ENCODE measurements at regions not wholly inside any gene's neighbourhood (a gene's known extent, or its start where the extent isn't known, plus 50 kb on each side); places are given as distances from the start of the nearest gene placed in this dataset.
"Not testable (repeated sequence)": the region's sequence is repeated elsewhere in the genome, so short reads cannot be mapped to it uniquely, and the experiment has no call there.

DNA sequence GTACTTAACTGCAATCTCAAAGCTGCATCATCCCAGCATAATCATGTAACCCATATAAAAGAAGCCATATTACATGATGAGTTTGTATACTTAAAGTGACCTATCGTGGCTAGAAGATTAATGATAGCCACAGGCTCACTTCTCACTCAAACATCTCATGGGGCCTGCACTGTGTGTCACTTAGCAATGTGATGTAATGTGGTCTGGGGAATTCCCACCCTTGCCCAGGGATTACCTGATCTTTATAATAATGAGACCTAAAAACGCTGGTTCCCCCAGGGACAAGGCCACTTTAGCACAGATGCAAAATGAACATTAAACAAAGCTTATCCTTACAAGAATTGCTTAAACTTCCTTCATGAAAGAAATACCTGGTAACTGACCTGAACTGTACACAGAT, 427.1 kb upstream of the CNTNAP5 start:
- no peak for DNase-seq

DNA sequence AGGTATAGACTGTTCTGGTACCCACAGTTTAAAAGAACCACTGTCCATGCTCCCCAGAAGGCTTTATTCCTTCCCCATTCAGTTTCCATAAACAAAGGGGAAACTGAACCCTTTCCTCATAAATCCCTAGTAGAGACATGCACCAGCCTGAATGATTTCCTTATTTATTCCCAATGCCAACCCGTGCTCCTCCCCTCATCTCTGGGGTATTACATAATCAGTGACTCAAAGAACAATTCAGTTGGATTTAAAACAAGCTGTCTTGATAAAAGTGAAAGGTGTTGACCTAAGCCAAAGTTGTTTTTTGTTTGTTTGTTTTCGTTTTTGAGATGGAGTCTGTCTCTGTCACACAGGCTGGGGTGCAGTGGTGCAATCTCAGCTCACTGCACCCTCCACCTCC, 418.5 kb upstream of the CNTNAP5 start:
- DNase-seq: no peak

DNA sequence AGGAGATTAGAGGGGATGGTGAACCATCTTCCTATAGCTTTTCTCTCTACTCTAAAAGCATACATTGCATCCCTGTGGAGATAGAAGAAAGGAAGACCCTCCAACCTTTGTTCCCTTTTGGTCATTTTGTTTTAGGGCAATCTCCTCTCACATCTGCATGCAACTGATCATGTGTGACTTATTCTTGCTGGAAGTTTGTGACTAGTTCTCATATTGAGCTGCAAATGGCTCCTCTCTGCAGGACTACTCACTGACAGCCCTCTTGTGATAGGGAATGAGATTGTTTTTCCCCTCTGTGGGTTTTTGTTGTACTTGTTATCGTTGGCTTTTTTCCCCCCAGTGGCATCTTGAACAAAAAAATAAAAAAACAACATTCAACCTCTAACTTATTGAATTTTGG, 416.0 kb upstream of the CNTNAP5 start:
- no peak for DNase-seq

DNA sequence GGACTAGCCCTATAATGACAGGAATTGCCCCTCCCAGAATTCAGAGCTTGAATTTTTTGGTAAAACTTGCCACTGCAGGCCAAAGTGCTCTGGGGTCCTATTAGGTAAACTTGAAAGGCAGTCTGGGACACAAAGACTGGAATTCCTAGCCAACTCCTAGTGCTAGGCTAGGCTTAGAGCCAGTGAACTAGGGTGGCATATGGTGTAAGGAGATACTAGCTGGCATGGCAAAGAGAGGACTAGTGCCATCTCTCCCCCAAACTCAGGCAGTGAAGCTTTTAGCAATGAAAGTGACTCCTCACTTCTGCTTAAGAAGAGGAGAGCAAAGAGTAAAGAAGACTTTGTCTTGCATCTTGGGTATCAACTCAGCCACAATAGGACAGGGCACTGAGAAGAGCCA, 410.5 kb upstream of the CNTNAP5 start:
- no peak for DNase-seq

DNA sequence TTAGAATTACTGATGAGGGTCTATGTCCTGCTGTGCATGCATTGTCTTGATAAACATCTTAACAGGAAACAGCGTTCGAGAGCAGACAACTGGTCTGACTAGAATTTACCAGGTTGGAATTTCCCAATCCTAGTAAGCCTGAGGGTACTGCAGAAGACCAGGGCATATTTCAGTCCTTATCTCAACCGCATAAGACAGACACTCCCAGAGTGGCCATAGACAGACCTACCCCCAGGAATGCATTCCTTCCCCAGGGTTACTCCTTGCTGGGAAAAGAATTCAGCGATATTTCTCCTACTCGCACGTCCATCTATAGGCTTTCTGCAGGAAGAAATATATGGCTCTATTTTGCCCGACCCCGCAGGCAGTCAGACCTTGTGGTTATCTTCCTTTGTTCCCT, 406.4 kb upstream of the CNTNAP5 start:
- DNase-seq: not testable (repeated sequence)

DNA sequence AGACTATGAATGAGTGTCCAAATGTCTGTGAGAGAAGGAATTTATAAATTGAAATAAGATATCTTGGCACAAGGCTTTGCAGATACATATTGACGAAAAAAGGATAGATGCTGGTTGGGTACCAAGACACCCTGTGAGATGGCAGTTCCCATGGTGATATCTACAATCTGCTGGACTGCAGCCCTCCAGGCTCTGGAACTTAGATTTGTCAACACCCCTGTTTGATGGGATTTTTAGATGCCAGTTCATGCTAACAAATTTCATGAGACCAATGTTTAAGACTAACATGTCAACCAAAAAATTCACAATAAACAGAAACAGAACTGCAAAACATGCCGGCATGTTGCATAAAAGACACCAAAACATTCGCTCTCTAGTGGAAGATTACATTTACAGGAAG, 400.3 kb upstream of the CNTNAP5 start:
- no peak for DNase-seq

DNA sequence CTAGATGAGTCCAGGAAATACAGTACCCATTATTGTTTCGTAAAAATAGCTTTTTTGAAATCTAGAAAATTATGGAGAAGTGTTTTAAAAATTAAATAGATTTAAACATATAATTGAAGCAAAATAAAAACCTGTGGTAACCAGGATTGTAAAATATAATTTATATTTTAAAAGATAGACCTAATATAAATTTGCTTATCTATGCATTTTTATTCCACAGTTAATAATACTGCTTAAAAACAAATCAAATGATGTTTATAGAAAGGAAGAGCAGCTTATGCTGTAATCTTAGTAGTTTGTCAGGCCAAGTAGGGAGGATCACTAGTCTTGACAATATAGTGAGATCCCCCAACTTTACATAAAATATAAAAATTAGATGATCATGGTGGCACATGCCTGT, 388.9 kb upstream of the CNTNAP5 start:
- no peak for DNase-seq

DNA sequence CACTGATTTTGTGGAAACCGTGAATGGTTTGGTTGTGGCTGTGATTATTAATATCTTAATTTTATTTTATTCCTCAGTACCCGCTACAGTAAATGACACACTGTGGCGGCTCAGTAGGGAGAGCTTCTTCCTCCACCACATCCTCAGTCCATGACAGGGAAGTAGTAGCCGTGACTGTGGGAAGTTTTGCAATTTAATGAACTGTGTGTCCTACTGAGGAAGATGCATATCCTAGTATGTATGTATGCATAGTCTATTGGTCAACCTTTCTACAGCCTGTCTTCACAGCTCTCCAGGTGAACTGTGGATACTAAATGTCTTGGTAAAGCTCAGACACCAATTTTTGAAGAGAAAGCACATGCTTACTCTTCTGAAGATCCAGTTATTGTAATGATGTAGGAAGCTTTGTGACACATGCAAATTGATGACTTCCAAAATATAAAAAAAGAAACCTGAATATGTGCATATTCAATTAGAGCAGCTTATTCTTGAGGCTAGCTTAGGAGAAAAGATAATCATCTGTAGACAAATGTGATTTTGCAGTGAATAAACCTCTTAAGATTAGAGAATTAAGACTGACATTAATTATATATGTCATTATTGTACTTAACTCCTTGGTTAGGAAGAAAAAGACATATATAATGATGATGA, 384.3 kb upstream of the CNTNAP5 start:
- DNase-seq: no peak

DNA sequence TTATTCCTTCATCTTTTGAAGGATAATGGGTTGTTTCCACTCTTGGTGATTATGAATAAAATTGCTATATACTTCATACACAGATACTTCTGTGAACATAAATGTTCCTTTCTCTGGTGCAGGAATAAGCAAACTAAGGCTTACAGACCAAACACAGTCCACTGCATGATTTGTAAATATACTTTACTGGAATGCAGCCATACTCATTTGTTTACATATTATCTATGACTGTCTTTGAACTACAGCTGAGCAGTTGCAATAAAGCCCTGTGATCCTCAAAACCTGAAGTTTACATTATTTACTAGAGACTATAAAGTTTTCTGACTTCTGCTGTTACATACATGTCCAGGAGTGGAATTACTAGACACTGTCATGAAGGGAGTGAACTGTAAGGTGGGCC, 381.0 kb upstream of the CNTNAP5 start:
- DNase-seq: no peak

DNA sequence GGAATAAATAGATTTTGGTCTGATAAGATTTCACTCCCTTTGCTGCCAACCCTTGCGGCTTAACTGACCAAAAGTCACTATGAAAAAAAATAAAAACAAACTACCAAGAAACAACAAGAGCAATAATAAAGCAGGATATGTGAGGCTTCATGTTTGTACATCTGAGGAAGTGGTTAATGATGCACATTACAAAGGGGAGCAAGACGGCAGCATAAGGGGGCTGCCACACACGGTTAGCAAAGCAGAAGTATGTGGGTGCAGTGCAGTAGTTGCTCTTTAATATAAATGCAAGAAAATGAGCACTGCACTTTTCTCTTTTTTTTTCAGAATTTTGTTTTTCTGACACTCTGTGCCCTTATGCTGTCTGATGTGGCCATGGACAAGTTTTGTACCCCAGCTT, 377.1 kb upstream of the CNTNAP5 start:
- no peak for DNase-seq

DNA sequence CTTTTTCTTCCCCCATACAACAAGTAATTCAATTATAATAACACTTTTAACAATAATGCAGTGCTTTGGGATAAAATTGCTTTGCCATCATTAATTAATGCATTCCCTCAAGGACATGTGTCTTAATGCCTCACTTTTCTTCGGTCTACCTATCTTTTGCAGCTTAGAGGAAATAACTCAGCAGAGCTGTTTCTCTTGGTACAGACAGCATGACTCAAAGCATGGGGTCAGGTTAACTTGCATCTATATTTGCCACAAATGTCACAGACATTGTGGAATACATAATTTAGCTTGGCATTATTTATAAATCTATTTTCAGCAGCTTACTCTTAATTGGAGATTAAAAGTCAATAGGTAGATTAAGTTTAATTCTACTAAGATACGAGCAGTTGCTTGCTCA, 376.1 kb upstream of the CNTNAP5 start:
- no peak for DNase-seq

DNA sequence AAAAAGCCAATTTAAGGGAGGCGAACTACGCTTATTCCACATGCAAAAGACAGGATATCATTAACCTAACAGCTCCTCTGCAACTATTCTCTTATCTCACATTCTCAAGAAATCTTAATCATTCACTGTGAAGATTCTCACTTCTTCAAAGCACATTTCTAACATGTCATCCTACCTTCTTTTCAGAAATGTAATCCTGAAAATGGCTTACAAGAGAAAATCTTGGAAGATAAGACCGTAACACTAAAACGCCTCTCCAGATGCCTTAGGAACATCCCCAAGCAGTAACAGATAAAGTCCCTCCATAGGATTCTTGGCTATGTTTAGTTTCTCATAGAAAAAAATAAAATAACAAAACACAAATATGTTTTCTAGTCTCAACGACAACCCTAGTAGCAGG, 373.9 kb upstream of the CNTNAP5 start:
- DNase-seq: no peak

DNA sequence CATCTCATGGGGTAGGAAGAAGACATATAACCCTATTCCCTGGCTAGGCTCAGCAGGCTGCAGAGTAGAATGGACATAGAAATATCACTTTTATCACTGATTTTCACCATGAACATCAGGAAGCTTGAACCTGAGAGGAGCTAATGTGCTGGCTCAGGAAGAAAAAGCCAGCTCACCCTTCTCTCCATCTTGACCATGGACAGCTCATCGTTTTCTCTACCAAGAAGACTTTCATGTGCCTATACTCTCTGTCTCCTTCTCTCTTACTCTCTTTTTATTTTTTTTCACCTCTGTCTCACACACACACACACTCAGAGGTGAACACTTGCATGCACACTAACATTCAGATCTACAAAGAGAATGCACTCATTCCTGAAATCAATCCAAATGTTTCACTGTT, 372.8 kb upstream of the CNTNAP5 start:
- no peak for DNase-seq

DNA sequence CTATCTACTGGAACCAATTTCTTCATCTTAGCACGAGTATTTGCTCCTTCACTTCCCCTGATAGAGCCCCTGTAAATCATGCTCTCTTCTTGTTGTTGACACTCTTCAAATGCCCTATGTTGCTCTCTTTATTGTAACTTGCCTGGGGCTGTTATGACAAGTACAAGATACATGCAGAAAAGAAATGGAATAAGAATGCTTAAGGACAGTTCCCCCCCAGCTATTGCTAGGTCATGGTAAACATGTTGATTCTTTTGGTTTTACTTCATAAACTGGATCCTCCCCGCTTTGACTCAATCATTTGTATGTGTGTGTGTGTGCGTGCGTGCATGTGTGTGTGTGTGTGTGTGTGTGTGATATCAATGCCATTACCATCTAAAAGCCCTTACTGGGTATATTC, 368.5 kb upstream of the CNTNAP5 start:
- DNase-seq: no peak

DNA sequence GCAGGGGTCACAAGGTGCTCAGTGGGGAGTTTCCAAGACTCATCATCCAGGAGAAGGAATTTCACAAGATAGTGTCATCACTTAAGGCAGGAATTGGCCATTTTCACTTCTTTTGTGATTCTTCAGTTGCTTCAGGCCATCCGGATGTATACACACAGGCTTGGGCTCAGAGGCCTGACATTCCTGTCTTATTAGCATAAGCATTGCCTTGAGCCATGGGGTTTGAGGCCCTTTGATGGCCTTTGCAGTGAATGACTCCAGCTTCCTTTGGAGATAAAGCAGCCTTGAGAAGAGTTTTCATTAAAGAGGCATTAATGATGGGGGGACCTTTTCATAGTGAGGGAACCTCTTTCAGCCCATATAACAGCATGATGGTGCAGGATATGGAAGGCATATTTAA, 366.0 kb upstream of the CNTNAP5 start:
- DNase-seq: no peak

DNA sequence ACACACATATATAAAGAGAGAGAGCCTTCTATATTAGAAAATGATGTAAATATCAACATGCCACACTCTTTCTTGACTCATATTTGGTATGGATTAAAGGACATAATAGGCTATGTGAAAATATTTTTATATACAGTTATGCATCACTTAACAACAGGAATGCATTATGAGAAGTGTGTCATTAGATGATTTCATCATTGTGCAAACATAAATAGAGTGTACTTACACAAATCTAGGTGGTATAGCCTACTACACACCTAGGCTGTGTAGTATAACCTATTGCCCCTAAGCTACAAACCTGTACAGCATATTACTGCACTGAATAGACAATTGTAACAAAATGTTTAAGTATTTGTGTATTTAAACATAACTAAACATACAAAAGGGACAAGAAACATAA, 354.8 kb upstream of the CNTNAP5 start:
- DNase-seq: no peak

DNA sequence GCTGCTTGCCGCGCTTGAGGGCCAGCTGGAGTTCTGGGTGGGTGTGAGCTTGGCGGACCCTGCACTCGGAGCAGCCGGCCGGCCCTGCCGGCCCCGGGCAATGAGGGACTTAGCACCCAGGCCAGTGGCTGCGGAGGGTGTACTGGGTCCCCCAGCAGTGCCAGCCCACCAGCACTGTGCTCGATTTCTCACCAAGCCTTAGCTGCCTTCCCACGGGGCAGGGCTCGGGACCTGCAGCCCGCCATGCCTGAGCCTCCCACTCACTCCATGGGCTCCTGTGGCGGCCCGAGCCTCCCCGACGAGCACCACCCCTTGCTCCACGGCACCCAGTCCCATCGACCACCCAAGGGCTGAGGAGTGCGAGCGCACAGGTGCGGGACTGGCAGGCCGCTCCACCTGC, 341.3 kb upstream of the CNTNAP5 start:
- DNase-seq: not testable (repeated sequence)

DNA sequence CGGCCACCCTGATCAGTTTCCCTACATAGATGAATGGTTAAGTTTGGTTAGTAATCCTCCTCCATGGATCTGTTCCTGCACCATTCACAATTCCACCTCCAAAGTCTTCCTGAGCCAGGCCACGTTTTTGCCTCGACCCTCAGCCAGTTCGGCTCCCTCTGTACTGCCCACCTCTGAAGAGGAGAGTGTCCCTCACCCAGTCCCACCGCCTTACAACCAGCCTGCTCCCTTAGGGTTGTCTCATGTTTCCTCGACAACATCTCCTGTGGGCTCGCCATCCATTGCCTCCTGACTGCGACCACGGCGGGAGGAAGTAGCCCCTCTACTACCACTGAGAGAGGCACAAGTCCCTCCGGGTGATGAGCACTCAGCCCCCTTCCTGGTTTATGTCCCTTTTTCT, 338.0 kb upstream of the CNTNAP5 start:
- DNase-seq: no peak

DNA sequence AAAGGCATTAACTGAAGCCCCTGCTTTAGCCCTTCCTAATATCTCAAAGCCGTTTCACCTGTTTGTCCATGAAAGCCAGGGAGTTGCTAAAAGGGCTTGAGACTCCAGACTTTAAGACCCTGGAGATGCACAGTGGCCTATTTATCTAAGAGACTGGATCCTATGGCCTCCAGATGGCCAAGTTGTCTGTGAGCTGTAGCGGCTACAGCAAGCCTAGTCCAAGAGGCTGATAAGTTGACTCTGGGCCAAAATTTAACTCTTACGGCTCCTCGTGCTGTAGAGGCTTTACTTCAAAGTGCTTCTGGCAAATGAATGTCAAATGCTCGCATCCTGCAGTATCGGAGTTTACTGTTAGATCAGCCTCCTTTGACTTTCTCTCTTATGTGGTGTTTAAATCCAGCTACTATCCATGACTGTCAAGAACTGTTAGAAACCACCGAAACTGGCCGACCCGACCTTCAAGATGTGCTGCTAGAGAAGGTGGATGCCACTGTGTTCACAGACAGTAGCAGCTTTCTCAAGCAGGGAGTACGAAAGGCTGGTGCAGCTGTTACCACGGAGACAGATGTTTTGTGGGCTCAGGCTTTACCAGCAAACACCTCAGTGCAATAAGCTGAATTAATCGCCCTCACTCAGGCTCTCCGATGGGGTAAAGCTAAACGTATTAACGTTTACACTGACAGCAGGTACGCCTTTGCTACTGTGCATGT, 336.7 kb upstream of the CNTNAP5 start:
- DNase-seq: peak; percentile 20

DNA sequence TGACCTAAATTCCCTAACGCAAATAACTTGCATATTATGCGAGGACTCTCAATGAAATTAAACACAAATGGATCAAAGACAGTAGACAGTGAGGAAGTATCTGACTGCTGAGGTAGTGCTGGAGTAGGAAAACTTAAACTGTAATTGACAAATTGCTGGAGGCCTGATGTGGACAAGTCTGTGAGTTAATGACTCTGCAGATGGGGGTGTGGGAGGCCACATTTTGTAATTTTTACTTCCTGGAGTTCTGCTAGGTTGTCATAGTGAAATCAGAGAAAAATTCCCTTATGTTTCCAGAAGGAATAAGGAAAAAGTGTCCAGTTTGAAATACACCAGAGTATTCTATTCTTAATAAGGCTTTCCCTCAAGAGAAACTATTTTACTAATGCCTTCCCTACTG, 333.0 kb upstream of the CNTNAP5 start:
- no peak for DNase-seq

DNA sequence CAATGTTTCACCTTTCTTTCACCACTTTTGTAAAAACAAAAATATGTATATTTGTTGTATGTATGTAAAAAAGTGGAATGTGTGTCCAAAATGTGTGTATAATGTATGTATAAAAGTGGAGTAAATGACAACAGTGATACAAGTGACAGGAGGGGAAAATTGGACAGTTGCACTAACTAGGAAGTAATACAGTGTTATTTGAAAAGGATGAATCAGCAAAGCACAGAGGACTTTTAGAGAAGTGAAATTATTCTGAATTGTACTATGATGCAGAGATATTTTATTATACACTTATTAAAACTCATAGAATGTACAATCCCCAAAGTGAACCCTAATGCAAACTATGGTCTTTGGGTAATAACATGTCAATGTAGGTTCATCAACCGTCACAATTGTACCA, 331.3 kb upstream of the CNTNAP5 start:
- DNase-seq: no peak

DNA sequence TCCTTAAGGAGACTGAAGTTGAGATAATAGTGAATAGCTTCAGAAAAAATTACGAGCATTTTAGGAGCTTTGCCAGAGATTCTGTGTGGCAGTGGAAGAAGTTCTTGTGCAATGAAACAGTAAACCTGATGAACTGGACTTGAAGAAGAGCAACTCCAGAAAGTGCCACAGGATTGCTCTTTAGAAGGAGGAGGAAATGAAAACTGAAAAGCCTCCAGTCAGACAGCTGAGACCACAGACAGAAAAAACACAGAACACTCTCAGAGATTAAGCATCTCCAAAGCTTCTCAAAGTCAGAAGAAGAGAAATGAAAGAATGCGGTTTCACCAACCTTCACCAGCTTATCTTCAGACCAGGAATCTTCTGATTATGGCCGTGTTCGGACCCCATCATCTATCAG, 329.7 kb upstream of the CNTNAP5 start:
- DNase-seq: no peak

DNA sequence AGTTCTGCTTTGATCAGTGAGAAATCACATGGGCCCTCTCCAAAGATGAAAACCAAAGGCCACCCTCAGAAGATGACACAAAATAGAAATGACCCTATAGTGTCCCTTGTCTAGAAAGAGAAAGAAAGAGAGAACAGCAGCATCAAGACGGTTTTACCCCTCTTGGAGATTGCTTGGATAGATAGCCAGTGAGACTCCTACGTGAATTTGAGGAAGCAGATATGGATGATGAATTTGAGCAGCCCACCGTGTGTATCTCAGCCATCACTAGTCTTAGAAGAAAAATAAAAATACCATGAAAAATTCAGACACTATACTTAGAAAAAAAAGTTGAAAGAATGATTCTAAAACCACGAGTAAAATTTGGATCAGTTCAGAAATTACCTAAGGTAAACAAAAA, 329.1 kb upstream of the CNTNAP5 start:
- DNase-seq: no peak

DNA sequence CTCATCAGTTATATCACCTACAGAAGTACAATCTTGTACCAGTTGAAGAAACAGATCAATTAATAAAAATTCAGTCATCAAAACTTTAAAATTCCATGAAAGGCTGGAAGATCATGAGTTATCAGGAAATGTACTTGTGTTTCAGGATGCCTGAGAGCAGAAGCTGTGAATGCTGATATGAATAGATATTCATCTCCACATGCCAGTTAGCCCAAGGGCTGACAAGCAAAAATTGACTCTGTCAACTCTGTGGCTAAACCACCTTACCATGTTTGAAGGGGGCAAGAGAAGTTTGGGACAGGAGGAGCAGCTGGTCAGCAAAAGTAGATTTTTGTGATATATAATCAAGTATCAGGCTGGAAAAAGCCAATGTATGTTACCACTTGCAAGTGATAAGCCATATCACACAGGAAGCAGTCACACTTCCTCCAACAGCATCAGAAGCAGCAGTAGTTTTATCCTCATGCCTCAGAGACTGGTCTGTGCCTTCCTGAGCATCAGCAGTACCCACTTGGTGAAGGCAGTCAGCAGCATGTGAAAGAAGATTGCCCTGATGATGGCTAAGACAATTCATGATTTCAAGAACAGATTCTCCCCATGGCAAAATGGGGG, 328.2 kb upstream of the CNTNAP5 start:
- DNase-seq: no peak

Measured in muscle of arm (tissue), 1 donor.